ENCODE measurements at regions not wholly inside any gene's neighbourhood (a gene's known extent, or its start where the extent isn't known, plus 50 kb on each side); places are given as distances from the start of the nearest gene placed in this dataset.

DNA sequence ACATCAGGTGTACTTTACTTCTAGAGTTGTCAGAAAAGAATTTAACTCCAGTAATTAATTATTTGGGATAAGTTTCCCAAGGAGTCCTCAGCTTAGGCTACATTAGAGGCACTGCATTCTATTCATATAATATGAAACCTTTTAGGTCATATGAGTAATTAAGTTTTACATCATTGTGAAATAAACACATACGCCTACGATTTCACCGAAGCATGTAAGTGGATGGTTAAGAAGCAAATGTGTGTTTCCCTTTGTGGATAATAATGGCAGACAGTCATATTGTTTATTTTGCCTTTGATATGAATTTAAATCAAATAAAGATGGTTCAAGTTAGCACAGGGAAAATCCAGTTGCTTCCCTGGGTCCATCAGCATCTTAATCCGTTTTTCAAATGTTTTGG lies 535.9 kb upstream of the ATP11B start:
- no peak for DNase-seq (ENCODE audit: low read depth)

DNA sequence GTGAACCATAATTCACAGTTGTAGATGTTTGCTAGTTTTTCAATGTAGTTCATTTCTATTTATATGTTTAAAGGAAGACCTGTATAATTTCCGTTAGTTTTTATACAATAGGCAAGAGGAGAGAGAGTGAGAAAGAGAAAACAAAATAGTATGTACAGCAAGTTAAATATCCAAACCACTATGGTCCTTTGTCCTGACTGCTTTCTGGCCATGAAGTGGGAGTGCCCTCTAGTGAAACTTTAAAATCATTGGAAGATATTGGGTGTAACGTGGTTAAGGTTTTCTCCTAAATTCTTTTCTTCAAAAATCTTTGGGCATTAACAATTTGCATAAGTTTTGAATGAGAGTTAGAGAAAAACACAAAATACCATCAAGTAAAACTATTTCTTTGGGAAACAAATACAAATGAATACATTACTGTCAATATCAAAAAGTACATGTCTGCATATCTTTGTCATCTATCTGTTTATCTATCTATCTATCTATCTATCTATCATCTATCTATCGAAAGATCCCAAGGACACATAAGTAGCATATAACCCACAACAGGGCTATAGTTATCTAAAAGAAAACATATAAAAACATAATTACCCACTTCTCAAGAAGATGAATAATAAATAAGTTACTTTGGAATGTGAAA lies 534.6 kb upstream of the ATP11B start:
- peak; percentile 9 for DNase-seq (ENCODE audit: low read depth)

DNA sequence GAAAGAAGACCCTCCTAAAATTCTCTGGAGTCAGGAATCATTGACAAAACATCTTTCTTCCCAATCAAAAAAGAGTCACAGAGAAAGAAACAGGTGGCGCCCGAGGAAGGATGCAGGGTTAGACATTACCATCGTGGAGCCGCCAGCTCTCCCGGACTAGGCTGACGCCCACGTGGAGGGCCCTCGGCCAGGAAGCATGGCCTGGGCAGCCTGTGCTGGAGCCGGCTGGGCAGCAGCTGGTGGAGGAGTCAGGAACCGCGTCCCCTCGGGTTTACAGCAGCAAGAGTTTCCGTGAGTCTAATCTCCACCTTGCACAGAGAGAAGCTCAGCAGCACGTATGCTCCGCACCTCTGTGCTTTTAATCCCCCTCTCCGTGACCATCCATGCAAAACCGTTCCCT lies 533.7 kb upstream of the ATP11B start:
- DNase-seq (ENCODE audit: low read depth): peak; percentile 2

DNA sequence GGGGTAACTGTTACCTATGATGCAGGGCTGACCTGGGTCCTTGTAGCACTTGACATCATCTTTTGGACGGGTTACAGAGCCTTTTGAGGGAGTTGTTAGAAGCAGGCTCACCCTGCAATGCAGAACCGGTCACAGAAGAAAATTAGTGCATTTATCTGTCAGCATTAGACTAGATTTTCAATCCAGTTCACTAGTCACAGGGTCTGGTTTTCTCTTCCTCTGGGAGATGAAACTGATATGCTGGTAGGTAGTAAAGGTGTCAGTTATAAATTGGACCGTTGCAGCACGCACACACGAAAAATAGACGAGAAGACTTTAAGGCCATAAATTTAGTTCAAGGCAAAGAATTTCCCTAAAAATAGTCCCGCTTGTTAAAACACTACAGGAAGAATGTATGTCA lies 532.3 kb upstream of the ATP11B start:
- no peak for DNase-seq (ENCODE audit: low read depth)

DNA sequence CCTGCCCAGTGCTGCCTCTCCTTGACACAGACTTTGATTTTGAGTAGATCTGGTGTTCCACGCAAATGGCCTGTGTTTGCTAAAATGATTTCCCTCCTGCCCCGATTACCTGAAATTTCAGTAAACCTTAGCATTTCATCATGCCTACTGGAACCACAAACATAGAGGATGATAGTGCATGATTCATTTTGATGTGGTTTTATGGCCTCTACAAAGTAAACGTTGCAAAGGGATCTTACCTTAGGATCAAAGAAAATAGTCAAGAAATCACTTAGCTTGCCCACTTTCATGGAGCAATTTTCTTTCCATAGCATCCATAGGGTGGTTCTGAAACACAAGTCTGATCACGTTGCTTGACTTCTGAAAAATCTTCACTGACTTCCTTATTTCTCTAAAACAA lies 524.6 kb upstream of the ATP11B start:
- DNase-seq (ENCODE audit: low read depth): no peak

DNA sequence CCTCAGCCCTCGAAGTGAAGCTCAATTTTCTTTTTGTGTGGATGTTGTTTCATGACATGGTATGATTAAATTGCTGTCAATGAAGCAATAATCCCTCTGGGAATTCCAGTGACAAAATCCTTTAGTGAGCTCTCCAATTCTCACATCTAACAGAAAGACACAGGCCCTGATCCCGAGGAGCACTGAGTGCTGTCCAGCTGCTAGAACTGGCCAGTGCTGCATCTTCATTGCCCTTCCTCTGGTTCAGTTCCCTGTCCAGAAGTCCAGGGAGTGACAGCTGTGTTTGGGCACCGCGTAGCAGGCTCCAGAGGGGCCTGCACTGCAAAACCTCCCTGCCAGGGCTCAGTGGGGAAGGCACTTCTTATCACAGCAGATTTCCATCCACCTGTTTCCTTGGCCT lies 516.8 kb upstream of the ATP11B start:
- no peak for DNase-seq (ENCODE audit: low read depth)

DNA sequence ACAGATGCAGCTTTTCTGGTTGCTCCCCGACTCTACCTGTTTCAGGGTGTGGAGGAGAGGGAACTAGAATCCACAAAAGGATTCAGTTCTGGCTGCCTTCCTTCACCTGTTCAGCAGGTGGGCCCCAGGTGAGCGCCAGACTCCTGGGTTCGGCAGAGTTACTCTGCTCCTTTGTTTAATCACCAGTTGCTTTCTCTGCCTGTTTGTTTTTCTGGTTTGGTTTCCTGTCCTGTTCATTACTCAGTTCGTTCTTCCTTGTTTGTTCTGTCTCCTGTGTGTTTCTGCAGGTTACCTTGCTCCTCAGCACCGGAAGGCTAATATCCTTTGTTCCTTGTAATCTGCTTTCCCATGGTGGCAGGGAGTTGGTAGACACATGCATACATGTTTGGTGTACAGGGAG lies 508.5 kb upstream of the ATP11B start:
- DNase-seq (ENCODE audit: low read depth): no peak

DNA sequence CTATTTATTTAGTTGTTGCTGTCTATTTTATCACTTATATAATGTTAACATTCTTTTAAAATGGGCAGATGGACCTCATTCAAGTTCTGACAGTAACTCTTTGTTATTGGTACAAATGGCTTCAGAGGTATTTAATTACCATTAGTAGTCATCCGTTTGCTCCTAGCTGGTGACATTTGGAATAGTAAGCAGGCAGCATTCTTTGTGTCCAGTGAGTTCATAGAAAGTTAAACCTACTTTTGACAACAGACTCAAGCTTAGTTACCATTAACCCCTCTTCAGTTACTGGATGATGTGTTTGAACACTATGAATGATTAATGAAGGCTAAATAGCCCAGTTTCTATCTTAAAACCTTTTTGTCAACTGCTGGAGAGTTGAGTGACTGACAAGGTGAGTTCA lies 500.7 kb upstream of the ATP11B start:
- DNase-seq (ENCODE audit: low read depth): no peak

DNA sequence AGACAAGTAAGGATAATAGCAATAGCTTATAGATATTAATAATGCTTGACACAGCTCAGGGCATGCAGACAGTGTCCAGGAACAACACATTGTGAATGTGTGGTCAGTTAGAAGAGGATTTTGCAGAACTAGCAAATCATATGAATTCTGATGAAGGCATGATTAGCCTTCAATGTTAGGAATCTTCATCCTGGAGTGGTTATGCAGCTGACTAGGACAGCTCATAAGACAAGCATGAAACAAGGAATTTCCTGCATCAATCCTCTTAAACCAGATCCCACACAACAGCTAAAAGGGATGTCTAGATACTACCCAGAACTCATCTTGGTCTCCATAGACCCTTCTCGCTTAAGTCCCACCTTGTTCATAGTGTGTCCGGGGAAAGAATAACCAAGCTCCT lies 499.0 kb upstream of the ATP11B start:
- DNase-seq (ENCODE audit: low read depth): peak; percentile 3

DNA sequence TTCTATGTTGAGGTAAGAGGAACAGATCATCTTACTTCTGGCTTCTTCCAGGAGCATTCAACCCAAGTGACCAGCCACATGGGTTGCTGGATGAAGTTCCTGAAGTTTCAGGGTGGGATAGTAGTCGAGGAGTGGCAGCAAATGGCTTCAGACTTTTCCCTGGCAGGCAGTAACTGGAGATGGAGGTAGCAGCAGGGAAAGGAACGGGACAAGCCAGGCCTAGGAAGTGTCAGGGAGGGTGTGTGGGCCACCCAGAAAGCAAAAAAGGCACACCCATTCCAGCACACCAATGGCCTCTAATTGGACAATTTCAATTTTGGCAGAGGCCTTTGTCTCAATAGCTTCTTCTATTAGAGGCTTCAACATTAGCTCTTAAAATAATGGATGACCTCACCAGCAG lies 498.6 kb upstream of the ATP11B start:
- DNase-seq (ENCODE audit: low read depth): no peak

DNA sequence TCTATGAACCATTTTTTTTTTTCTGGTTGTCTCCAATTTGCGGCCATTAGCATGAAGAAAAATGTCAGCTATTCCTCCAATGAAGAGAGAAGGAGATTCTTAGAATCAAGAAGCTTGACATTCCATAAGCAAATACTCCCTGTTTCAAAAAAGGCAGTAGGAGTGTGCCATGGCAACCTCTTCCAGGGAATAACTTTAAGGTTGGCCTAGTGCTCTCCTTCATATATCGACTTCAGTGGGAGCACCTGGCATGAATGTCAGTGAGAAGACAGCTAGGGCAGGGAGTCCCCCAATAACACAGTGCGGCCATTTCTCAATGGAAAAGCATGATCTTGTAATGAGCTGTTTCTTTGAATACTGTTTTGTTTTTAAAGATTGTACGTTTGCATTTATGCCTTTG lies 493.0 kb upstream of the ATP11B start:
- no peak for DNase-seq (ENCODE audit: low read depth)

DNA sequence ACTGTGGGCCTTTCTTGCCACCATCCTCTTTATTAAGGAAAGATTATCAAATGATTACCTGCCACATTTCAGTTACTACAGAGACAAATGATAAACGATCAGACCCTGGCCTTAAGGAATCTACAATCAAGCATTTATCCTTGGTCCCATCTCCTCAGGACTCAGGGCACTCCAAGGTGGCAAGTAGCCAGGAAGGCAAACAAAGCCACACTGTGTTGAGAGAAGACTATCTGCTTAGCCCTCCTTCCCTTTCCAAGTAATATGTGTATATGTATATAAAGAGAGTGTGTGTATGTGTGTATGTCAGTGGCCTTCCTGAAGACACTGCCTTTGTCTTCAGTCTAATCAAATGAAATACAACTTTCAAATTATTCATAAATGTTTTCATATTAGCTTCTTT lies 490.1 kb upstream of the ATP11B start:
- no peak for DNase-seq (ENCODE audit: low read depth)

DNA sequence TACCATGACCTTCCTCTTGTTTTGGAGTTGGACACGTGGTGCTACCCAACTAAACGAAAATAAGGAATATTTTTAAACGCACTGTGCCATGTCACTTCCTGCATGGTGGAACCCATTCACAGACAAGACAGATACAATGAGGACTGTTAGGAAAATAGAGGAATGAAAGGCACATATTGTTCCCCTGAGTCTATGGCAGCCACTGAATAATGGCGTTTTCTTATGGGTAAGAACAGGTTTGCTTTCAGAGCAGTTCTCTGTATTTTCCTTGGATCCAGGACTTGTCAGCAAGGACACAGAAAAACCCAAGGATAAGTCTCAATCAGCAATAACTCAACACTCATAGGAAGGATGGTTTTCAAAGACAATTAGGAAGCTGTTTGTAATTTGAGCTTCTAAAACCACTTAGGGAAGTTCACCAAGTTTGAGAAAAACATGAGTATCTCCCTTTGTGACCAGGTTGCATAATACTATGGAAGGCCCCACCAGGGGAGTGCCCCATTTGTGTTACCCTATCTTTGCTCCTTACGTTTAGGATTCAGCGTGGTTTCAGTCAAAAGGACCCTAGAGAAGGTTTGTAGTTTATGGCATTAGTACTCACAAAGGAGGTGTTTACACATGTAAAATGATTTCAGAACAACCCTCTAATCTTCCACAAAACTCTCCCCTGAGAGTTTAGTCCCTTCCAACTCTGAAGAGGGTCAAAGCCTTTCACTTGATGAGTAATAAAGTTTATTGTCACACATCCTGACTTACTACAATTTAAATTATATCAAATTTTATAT lies 487.2 kb upstream of the ATP11B start:
- no peak for DNase-seq (ENCODE audit: low read depth)

DNA sequence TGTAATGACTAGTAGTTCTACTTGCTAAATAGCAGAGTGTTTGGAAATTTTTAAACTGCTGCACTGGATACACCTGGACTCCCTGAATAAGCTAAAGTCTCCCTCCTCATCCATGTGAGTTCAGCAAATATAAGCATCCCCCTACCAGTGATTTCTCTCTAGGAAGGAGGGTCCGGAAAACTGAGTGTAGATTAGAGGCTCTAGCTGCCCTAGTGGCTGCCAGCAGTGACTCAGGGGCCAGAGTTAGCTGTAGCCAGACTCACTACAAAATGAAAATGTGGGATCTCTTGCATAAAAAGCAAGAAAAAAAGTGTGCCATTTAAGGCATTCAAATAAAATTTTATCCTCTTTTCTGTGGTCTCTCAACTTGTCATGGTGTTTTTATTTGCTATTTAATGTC lies 485.0 kb upstream of the ATP11B start:
- no peak for DNase-seq (ENCODE audit: low read depth)

DNA sequence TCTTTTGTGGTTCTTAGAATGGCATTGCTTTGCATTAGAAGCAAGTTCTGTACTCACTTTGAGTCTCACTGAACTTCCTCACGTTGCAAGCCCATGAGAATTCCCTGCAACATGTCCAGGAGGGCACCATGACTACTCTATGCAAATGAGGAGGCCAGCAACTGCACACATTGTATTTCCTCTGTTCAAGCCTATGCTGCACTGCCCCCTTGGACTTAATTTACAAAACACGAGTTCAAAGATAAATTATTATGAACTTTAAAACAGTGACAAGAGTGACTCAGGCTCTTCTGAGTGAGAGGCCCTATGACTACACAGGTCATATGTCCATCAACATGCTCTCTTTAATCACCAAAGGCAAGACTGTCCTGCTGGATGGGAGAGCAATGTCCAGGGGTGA lies 484.2 kb upstream of the ATP11B start:
- no peak for DNase-seq (ENCODE audit: low read depth)

DNA sequence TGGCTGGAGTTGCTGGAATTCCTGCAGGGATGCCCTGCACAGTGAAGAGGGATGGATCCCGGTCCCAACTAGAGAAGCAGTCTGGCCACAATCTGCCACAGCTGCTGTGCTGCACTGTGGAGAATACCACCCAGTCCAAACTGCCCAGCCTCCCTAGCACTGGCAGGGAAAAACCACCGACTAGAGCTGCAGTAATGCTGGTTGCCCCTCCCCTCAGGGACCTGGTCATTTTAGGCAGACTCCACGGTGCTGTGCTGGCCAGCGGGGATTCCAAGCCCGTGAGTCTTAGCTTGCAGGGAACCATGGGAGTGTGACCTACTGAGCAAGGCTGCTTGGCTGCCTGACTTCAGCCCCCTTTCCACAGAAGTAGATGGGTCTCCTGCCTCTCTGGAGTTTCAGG lies 478.0 kb upstream of the ATP11B start:
- DNase-seq (ENCODE audit: low read depth): no peak

DNA sequence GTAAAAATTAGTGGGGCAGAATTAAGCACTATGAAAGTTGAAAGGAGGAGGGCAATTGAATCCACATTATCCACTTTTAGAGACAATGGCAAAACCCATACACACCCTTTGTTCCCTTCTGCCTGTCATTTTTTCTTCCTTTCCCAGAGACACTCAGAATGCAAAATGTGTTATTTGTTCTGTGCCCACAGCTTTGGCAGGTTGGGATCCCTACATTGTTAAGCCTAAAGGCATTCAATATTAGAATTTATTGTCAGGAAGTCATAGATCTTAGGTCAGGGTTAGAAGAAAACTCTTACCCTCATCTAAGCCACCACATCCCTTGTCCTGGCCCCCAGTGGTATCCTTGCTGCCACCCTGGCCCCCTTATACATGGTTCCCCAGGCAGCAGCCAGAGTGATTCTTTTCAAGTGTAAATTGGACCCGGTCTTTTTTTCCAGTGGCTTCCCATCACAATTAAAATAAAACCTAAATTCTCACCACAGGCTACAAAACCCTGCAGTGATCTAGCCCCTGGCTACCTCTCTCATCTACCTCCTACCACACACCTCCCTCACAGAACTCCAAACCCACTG lies 470.1 kb upstream of the ATP11B start:
- no peak for DNase-seq (ENCODE audit: low read depth)

DNA sequence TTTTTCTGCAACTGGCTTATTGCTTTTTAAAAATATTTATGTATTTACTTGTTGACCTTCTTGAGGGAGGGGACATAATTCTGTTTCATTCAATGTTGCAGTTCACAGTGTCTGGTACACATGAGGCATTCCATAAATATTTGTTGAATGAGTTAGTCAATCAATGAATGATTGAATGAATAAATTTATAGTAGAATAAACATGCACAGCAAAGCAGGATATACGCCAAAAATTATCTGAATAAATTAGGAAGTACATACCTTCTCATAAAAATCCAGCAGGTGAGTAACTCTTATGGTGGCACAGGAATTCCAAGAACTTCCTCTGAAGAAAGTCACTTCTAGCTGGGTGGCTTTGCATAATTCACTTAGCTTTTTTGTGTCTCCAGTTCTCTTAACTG lies 469.4 kb upstream of the ATP11B start:
- DNase-seq (ENCODE audit: low read depth): no peak

DNA sequence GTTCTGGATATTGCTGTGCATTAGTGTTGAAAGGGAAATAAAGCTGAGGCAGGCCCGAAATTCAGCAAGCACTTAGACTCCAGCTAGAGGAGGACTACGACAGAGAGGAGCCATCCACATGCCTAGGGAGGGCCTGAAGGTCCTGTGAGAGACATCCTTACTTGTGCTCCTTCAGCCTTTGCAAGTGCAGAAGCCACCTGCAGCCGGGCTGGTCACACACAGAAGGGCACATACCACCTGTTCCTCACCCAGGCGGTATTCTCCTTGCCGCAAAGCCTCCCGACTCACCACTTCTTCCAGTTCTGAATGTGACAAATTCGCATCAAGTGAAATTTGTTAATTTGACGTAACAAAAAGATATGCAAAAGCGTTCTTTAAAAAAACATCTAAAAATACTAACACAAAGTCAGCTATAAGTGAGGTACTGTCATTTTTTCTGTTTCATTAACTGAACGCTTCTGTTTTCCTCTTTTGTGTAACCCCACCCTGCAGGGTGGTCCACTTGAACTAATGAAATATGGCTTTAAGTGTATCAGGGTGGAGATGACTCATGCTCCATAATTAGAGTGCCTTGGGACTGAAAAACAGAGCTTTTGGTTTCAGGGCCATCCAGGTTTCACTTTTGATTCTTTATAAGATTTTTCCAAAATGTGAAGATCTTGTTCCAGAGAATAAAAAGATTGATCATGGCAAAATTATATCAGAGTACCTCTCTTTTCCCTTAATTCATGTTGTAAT lies 467.9 kb upstream of the ATP11B start:
- DNase-seq (ENCODE audit: low read depth): peak; percentile 0

DNA sequence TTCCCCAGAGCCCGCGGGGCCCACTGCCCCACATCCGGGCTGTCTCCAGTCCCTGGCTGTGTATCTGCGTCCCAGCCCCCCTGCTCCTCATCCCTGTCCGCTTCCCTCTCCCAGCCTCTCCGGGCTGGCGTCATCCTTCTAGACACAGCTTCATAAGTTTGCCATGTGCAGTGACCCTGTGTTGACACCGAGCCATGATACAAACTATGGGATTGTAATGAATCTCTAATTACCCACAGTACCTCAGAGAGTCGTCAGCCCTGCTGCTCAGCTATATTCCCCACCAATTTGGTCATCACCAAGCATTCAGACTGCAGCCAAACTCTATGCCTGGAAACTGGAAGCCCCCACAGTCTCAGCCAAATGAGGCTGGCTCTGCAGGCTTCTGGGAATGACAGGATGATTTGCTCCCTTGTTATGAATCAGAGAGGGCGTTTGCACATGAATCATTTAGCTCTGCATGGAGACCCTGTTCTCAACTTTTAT lies 466.1 kb upstream of the ATP11B start:
- peak; percentile 16 for DNase-seq (ENCODE audit: low read depth)

DNA sequence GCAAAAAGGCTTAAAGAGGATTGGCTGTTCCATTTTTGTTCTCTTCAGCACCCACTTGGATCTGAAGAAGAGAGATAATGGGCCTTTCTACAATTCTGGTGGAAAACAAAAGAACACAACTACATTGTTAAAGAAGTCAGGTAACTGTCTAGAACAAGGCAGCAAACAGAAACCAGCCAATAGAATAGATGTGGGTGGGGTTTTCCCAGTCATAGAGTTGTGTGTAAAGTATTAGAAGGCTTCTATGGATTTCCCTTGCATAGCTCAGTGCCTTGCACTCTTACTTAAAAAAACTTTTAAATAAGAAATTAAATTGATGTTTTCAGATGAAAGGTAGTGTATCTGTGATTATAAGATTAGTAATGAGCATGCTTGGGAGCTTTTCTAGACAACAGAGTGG lies 462.7 kb upstream of the ATP11B start:
- no peak for DNase-seq (ENCODE audit: low read depth)

DNA sequence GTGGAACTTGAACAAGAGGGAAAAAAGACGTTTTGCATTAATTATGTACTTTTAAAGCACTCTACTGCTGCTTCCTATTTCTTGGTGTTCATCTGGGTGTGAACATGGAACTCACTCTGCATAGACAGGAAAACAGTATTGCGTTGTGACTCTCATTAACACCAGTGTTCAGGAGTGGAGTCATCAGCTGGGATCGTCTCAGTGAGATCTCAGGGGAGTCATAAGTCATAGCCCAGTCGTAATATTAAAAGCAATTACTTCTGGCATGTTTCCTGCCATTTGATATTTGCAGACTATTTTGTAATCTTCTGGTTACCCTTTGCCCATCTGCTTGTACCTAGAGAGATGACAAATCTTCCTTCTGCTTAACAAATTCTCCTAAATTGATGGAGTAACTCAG lies 462.0 kb upstream of the ATP11B start:
- DNase-seq (ENCODE audit: low read depth): peak; percentile 0

DNA sequence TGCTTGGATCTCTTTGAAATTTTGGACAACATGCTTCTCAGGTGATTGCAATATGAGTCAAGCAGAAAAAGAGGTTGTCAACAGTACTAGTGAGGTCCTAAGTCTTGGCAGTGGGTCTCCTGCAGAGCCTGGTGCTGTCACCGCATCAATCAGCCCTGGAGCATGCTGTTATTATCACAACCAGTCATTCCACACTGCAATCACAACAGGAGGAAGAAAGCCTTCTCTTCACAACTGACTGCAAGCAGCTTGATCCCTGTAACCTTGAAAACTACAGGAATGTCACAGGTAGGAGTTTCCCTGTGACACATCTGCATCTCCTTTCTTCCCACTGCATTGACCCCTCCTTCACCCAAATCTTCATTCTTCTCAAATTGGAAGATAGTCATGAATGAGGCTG lies 451.1 kb upstream of the ATP11B start:
- DNase-seq (ENCODE audit: low read depth): no peak
